ENCODE measurements at regions not wholly inside any gene's neighbourhood (a gene's known extent, or its start where the extent isn't known, plus 50 kb on each side); places are given as distances from the start of the nearest gene placed in this dataset.

DNA sequence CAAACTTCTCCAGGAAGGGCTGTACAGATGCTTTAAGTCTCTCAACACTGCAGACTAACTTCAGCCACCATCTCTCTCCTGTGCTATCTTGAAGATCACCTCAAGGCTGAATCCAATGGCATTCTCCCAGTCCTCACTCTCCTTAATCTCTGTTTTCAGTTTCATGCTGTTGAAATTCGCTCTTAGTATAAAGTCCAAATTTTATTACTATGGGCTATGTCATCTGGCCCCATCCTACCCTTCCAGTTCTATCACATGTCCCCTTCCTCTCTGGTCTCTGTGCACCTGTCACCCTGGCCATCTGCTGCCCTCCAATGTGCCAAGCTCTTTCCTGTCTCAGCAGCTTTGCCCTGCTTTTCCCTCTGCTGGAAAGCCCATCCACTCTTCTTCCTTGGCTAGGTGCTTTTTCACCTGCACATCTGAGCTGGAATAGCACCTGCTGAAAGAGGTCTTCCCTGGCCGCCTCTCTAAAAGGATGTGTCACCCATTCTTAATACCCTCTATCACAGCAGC is 284.7 kb upstream of the MAP3K1 start:
- Mint-ChIP-seq H3K9me3 (no peaks in the 10 kb centered on the region), H3K27ac (peak overlapping the region in 1 of 10 donors; percentile 16), H3K27me3 (no peaks in the 10 kb centered on the region), H3K4me3 (no peak overlapping the region), H3K36me3 (no peaks in the 10 kb centered on the region), H3K4me1 (peaks cover 0 to 5% (median 4%) of the 10 kb centered on the region in 4 donors)
- DNase-seq: no peak
- POLR2A ChIA-PET: no interaction called here
- ATAC-seq: no peak

- H3K27me3 Mint-ChIP-seq: no peaks in the 10 kb centered on the region
- POLR2A ChIA-PET: interaction anchor here (0.6 kb wide), 1 partner anchor 248 kb away, joined by 4 read pairs; no protein-coding TSS in a partner anchor
- peaks cover 0 to 5% (median 4%) of the 10 kb centered on the region in 4 donors for H3K4me1 Mint-ChIP-seq
- H3K9me3 Mint-ChIP-seq: no peaks in the 10 kb centered on the region
- H3K27ac Mint-ChIP-seq: no peak overlapping the region
- DNase-seq: no peak
- no peak overlapping the region for H3K4me3 Mint-ChIP-seq
- no peaks in the 10 kb centered on the region for H3K36me3 Mint-ChIP-seq
- no peak for ATAC-seq
These were observed 285.5 kb upstream of the MAP3K1 start for GRCh38 chr5:56529666-56530430.

DNA sequence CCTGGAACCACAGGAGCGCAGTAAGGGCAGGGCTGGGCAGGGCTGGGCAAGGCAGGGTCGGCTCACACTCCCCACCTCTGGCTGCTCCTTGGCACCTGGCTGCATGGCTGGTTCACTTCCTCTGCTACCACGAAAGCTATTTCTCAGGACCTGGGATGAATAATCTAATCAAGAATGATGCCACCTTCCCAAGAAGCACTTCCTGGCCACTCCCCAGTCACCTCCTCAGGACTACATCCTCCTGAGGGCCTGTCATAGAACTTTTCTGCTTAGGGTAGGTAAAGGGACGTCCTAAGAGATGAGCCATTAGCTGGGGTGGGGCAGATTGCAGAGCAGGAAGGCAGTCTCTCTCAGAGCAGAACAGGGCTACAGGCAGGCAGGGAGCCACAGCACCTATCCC is 288.2 kb upstream of the MAP3K1 start:
- H3K4me1 Mint-ChIP-seq: peaks cover 0 to 4% (median 0%) of the 10 kb centered on the region in 4 donors
- ATAC-seq: no peak
- POLR2A ChIA-PET: no interaction called here
- no peak overlapping the region for H3K4me3 Mint-ChIP-seq
- no peaks in the 10 kb centered on the region for H3K27me3 Mint-ChIP-seq
- no peak overlapping the region for H3K27ac Mint-ChIP-seq
- no peaks in the 10 kb centered on the region for H3K36me3 Mint-ChIP-seq
- H3K9me3 Mint-ChIP-seq: no peaks in the 10 kb centered on the region
- no peak for DNase-seq

GRCh38 chr5:56525113-56525512 is 290.2 kb upstream of the MAP3K1 start:
- no peaks in the 10 kb centered on the region for H3K9me3 Mint-ChIP-seq
- H3K4me1 Mint-ChIP-seq: no peaks in the 10 kb centered on the region
- POLR2A ChIA-PET: no interaction called here
- ATAC-seq (no peak), DNase-seq (no peak)
- no peak overlapping the region for H3K27ac Mint-ChIP-seq
- H3K36me3 Mint-ChIP-seq: no peaks in the 10 kb centered on the region
- H3K4me3 Mint-ChIP-seq: no peak overlapping the region
- H3K27me3 Mint-ChIP-seq: no peaks in the 10 kb centered on the region

- Mint-ChIP-seq H3K27me3 (no peaks in the 10 kb centered on the region), H3K36me3 (no peaks in the 10 kb centered on the region), H3K4me1 (no peaks in the 10 kb centered on the region), H3K4me3 (no peak overlapping the region), H3K9me3 (no peaks in the 10 kb centered on the region), H3K27ac (no peak overlapping the region)
- DNase-seq: no peak
- ATAC-seq: no peak
- POLR2A ChIA-PET: no interaction called here
These were observed 290.9 kb upstream of the ANKRD55 start for GRCh38 chr5:56523790-56524575.

DNA sequence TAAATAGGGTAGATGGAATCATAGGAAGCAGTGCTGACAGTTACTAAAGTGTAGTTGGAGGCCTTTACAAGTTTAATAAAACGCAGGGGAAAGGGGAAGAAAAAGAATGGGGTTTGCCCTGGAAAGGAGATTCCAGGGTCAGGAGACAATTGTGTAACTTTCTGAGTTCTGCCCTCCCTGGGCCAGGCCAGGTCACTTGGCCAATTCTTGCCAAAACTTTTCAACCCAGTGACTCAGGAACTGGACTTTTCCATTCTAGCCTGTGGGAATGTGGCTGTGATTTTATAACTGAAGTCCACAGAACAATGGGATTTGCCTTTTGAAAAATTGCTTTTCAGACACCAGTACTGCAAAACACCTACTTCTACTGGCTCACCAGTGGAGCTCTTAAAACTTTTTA is 289.8 kb upstream of the ANKRD55 start:
- no peak for DNase-seq
- H3K9me3 Mint-ChIP-seq: no peaks in the 10 kb centered on the region

DNA sequence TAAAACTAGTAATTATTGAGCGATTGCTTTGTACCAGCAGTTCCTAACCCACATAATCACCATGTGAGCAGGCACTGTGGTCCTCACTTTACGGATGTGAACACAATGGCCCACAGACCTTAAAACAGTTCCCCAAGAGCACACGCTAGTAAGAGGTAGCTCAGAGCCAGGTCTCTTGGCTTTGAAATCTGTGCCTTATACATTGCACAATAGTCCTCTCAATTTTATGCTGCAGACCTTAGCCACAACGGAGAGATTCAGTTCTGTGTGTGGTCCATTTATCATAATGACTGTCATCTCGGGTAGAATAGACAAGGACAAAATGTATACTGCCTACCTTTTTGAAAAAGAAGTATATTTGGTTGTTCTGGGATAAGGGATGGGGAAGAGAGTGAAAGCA is 289.0 kb upstream of the ANKRD55 start:
- ATAC-seq: no peak
- Mint-ChIP-seq H3K4me1 (peaks cover 6 to 7% (median 7%) of the 10 kb centered on the region in 4 donors), H3K36me3 (no peaks in the 10 kb centered on the region), H3K27me3 (peaks cover 0 to 3% (median 0%) of the 10 kb centered on the region in 5 donors), H3K9me3 (no peaks in the 10 kb centered on the region), H3K4me3 (no peak overlapping the region), H3K27ac (no peak overlapping the region)
- no peak for DNase-seq
- POLR2A ChIA-PET: no interaction called here

More for the DNA sequence above, 289.8 kb upstream of the ANKRD55 start:
- Mint-ChIP-seq H3K27me3 (no peaks in the 10 kb centered on the region), H3K27ac (no peak overlapping the region), H3K36me3 (no peaks in the 10 kb centered on the region), H3K4me1 (peaks cover 0 to 2% (median 0%) of the 10 kb centered on the region in 4 donors), H3K4me3 (no peak overlapping the region)
- no peak for ATAC-seq
- POLR2A ChIA-PET: no interaction called here

- no peak for DNase-seq
- peaks cover 0 to 3% (median 0%) of the 10 kb centered on the region in 5 donors for H3K27me3 Mint-ChIP-seq
- H3K4me3 Mint-ChIP-seq: no peak overlapping the region
- ATAC-seq: no peak
- H3K9me3 Mint-ChIP-seq: no peaks in the 10 kb centered on the region
- H3K27ac Mint-ChIP-seq: no peak overlapping the region
- H3K4me1 Mint-ChIP-seq: peaks cover 8 to 16% (median 10%) of the 10 kb centered on the region in 4 donors
- POLR2A ChIA-PET: no interaction called here
- no peaks in the 10 kb centered on the region for H3K36me3 Mint-ChIP-seq
These were observed 288.0 kb upstream of the ANKRD55 start for GRCh38 chr5:56520986-56521730.

GRCh38 chr5:56518820-56519219 is 285.7 kb upstream of the ANKRD55 start:
- Mint-ChIP-seq H3K4me3 (no peak overlapping the region), H3K4me1 (peaks cover 8 to 16% (median 12%) of the 10 kb centered on the region in 4 donors), H3K27ac (no peak overlapping the region), H3K27me3 (peaks cover 0 to 3% (median 0%) of the 10 kb centered on the region in 5 donors), H3K9me3 (no peaks in the 10 kb centered on the region), H3K36me3 (no peaks in the 10 kb centered on the region)
- no peak for ATAC-seq
- POLR2A ChIA-PET: no interaction called here
- no peak for DNase-seq

GRCh38 chr5:56517011-56517416 is 283.9 kb upstream of the ANKRD55 start:
- ATAC-seq (no peak), DNase-seq (peak in 1 of 10 donors; percentile 14)
- Mint-ChIP-seq H3K27ac (peak overlapping the region in 2 of 10 donors; percentile 29 to 33), H3K36me3 (no peaks in the 10 kb centered on the region), H3K27me3 (peaks cover 0 to 3% (median 0%) of the 10 kb centered on the region in 5 donors), H3K9me3 (no peaks in the 10 kb centered on the region), H3K4me1 (peaks cover 8 to 21% (median 12%) of the 10 kb centered on the region in 4 donors), H3K4me3 (no peak overlapping the region)
- POLR2A ChIA-PET: no interaction called here

- POLR2A ChIA-PET: no interaction called here
- Mint-ChIP-seq H3K9me3 (no peaks in the 10 kb centered on the region), H3K27ac (peak overlapping the region in 2 of 10 donors; percentile 33 to 61), H3K36me3 (no peaks in the 10 kb centered on the region), H3K4me3 (no peak overlapping the region), H3K27me3 (peaks cover 0 to 3% (median 0%) of the 10 kb centered on the region in 5 donors), H3K4me1 (peaks cover 8 to 21% (median 12%) of the 10 kb centered on the region in 4 donors)
- ATAC-seq: no peak
- no peak for DNase-seq
These were observed 283.3 kb upstream of the ANKRD55 start for GRCh38 chr5:56516441-56516840.

DNA sequence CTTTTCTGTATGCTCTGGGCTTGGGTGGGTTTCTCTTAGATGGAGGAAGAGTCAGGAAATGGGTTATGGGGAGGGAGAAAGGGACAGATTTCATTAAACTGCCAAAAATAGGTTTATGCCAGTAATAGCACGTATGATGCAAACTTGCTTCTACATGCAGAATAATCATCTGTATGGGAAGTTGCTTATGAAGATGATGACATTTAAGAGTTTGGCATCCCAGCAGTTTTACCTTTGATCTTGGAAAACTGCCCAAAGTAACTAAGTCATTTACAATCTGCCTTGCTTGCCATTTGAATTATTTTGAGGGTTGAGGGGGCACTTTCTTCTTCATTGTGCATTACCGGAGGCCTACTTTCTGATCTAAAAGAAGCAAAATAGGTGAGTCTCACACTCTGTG is 282.9 kb upstream of the ANKRD55 start:
- ATAC-seq: no peak
- POLR2A ChIA-PET: no interaction called here
- DNase-seq: no peak
- Mint-ChIP-seq H3K27me3 (peaks cover 0 to 3% (median 0%) of the 10 kb centered on the region in 5 donors), H3K27ac (peak overlapping the region in 3 of 10 donors; percentile 33 to 61 (median 50)), H3K4me1 (peaks cover 8 to 21% (median 12%) of the 10 kb centered on the region in 4 donors), H3K9me3 (no peaks in the 10 kb centered on the region), H3K4me3 (no peak overlapping the region), H3K36me3 (no peaks in the 10 kb centered on the region)
